ENCODE measurements at regions not wholly inside any gene's neighbourhood (a gene's known extent, or its start where the extent isn't known, plus 50 kb on each side); places are given as distances from the start of the nearest gene placed in this dataset.

DNA sequence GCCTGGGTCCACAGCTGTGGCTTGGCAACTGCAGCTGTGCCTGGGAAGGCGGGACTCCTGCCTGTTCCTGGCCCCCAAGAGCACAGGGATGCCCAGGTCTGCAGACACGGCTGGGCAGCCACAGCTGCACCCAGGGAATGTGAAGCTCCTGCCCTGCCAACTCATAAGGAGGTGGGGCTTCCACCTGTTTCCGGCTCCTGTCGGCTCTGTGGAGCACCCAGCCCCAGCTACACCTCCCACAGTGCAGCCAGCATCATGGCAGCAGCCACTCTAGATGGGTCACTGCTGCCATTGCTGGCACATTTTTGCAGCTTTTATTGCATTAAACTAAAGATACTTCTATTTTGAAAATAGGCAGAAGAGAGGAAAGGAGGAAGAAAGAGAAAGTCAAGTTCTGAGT lies 207.9 kb downstream of the SAMD5 start:
- no peak for DNase-seq (ENCODE audit: low spot score)

DNA sequence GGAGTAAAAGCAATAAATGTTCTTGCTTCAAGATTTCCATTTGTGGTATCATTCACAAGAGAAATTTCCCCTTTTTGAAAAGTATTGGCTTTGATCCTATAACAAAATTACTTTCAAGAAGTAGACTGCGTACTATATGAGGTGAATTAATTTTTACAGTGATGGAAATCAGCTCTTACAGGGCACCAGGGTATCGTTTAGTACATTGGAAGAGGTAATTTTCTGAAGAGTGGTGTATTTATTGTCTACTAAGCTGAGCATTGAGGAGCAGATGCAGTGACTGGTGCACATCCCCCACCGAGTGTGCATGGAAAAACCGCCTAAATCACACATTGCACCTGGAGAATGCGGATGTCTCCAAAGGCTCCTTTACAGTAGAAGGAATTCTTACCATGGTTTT lies 209.5 kb downstream of the SAMD5 start:
- DNase-seq (ENCODE audit: low spot score), result no peak

DNA sequence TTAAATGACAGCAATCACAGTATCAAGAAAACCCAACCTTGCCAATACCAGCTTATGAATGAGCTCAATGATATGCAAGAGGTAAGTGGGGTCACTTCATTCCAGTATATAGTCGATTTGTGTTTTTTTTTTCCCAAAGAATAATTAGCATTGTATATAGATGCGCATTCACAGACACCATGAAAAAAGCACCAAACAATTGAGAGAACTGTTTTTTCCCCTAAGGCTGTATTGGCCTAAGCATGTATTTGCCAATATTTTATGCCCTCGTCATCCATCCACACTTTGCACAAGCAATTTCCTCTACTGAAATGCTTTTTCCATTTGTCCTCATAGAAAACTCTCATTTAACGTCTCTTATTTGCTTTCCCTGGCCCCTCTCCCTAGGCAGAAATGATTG lies 213.7 kb downstream of the SAMD5 start:
- DNase-seq (ENCODE audit: low spot score), result no peak

DNA sequence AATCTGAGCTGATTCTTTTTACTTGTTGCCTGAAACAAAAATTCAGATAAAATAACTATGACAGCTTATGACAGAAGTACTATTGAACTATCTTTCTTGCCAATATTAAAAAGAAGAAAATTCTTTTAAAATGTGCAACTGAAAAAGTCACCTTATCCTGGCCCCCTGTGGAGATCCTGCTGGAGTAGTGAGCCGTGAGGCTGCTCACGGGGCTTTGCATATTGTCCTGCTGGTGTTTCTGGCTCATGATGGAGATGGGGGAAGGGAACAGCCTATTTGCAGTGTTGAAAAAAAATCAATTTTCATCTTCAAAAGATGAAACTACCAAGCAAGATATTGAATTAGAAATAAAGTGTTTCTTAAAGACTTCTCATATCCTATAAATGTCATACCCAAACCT lies 216.0 kb downstream of the SAMD5 start:
- no peak for DNase-seq (ENCODE audit: low spot score)

DNA sequence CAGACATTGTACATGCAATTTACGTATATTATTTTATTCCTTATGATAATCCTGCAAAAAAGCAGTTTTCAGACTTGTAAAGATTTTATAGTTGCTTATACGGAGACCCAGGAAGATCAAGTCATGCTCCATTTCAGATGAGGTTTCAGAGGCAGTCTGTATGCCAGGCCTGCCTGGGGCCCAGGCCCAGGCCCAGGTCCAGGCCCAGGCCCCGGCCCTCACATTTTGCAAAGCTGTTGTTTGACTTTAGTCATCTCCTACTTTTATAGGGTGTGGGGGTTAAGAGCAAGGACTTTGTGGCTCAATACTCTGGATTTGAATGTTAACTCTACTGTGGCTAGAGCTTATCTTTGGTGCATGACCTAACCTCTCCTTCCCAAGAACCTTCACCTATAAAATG lies 217.9 kb downstream of the SAMD5 start:
- DNase-seq (ENCODE audit: low spot score), result no peak

DNA sequence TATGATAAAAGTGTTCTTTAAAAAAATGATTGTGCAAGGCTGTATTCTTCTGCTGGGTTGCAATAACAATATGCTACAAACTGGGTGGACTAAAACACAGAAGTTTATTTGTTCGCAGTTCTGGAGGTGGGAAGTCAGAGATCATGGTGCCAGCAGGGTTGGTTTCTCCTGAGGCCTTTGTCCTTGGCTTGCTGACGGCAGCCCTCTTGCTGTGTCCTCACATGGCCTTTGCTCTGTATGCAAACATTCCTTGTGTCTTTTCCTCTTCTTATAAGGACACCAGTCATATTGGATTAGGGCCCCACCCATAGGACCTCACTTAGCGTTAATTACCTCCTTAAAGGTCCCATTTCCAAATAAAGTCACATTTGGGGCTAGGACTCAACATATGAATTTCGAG lies 220.4 kb downstream of the SAMD5 start:
- DNase-seq (ENCODE audit: low spot score), result no peak

DNA sequence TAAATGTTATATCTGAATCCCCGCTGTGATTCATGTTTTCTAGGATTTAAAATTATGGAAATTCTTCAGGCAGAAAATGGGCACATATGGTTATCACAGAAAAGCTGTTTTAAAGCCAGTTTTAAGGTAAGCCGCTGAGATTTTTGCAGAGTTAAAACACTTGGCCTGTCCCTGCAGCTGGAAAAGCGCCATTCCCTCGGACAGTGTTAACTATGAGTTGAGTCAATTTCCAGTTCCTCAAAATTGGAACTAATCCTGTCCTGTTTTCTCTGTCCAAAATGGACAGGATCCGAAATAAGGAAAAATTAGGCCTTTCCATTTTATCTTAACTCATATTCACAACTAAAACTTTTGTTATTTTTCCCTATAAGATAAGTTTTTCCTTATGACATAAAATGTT lies 225.2 kb downstream of the SAMD5 start:
- DNase-seq (ENCODE audit: low spot score), result no peak

DNA sequence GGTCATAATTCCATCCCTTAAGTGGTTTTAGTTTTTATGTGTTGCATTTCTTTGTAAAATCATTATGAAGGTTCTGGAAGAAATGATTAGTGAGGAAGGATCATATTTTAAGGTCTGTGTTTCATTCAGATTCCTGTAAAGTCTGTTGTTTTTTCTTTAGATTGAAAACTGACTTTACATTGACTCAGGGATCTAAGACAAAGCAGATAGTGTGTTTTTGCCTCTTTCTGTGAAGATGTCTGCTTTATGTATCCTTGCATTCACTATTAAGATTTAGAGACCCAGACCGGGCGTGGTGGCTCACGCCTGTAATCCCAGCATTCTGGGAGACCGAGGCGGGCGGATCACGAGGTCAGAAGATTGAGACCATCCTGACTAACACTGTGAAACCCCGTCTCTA lies 225.7 kb downstream of the SAMD5 start:
- no peak for DNase-seq (ENCODE audit: low spot score)

DNA sequence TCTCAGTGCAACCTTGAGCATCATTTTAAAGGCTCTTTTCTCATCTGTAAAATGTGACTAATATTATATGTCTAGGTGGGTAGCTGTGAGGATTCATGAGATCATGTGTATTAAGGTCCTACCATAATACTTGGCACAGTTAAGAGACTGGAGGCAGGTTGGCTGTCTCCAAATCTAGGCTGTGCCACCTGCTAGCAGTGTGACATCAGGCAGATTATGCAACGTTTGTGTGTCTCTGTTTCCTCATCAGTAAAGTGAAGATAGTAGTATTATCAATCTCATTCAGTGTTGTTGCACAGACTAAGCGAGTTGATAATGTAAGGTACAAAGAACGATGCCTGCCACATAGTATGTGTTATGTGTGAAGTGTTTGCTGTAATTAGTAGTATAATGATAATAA lies 227.4 kb downstream of the SAMD5 start:
- DNase-seq (ENCODE audit: low spot score), result no peak

DNA sequence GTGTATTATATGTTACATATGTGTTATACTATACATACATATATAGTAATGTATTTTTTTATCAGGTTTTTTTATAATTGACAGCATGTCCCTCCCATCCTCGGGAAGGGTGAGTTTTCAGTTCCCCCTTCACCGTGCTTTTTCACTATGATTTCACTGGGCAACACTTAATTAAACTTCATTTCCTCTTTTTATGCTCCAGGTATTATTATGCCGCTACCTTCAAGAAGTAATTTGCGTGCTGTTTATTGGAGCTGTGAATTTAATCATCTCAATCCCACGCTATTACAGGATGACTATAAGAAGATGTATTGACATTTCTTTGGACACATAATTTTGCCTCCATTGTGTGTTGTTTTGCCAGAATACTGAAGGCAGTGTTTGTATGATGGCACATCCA lies 228.6 kb downstream of the SAMD5 start:
- DNase-seq (ENCODE audit: low spot score), result no peak

DNA sequence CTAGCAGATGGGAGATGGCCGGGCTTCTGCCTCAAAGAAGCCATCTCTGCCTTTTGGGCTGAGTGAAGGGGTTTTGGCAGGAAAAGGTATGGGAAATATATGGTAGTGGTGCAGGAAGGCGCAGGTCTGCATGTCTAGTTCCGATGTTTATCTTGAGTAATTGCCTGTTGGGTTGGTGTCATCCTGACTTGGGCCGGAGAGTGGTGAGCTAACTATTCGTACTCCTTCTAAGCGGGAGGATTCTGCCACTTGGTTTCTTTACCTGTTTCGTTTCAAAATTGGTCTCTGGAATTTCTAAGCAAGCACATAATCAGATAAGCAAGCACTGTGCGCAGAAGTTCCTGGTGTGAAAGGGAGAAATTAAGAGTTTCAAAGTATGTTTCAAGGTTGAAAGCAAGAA lies 229.6 kb downstream of the SAMD5 start:
- no peak for DNase-seq (ENCODE audit: low spot score)

DNA sequence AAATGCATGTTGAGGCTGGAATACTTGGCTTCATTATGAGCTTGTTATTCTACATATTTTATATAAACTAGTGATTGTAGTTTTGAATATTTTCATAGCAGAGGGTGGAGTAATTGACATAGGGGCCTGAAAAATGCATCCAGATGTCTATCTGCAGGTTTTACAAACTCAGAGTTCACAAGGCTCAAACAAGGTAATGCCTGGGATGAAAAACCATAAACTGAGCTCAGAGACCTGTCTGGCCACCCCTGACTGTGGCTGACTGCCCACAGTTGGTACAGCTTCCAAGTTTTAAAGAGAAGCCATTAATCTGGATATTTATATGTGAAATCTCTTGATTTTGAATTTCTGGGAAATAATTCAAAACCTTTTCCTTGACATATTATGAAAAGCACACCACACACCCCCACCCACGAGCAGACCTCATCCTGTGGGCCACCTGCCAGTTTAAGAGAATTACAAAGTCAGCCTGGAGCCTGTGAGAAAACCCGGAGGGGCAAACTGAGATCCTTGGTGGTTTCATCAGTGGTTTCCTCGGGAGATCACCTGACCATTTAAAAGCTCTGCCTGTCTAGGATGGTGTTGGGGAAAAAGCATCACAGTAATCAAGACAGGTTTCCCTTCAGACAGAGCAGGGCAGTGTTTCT lies 230.1 kb downstream of the SAMD5 start:
- no peak for DNase-seq (ENCODE audit: low spot score)

DNA sequence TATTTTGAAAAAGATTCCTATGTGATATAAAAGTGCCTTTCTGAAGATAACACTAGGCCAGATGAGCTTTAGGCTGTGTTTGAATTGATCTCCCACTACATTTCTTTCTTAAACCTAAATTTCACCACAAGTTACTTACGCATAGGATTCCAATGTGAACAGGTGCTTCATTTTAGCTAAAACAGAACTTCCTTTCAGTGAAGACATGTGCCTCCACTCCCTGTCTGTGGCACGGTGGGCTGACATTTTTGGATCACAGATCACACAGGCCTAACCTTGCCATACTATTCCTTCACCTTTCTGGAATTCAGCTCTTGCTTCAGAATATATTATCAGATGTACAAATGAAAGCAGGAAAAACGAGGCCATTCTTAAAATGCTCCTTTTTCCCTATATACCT lies 231.8 kb downstream of the SAMD5 start:
- no peak for DNase-seq (ENCODE audit: low spot score)

DNA sequence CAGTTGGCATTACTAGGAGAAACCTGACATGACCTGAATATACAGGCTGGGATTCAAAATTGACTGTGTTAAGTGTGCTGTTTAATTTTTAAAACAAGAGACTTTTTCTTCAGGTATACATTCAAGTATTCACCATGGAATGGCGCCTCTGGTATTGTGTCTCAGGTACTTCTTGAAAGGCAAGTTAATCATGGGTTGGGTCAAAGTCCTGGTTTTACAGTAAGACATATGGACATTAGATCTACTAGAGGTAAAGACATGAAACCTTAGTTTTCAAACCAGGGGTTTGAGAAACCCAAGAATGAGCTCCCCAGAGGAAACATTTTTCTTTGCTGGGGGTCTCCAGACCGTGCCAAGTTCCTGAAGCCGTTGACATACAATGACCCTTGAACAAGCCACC lies 232.4 kb downstream of the SAMD5 start:
- no peak for DNase-seq (ENCODE audit: low spot score)

DNA sequence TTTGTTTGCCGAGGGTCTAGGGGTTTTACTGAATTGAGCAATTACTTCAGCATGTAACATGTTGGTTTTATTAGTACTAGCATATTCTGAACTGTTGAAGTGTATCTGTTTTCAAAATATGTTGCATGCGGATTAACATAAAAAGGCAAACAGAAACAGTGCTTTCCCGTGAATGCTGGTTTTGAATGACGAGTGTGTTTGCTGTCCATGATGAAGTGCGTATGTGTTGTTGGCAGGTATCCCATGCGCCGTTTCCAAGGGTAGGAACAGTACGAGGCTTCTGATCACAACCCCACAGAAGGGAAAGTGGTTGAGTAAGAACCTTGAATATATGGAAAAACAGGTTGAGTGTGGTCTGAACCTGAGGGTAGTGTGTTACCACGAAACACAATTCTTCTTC lies 232.9 kb downstream of the SAMD5 start:
- no peak for DNase-seq (ENCODE audit: low spot score)

DNA sequence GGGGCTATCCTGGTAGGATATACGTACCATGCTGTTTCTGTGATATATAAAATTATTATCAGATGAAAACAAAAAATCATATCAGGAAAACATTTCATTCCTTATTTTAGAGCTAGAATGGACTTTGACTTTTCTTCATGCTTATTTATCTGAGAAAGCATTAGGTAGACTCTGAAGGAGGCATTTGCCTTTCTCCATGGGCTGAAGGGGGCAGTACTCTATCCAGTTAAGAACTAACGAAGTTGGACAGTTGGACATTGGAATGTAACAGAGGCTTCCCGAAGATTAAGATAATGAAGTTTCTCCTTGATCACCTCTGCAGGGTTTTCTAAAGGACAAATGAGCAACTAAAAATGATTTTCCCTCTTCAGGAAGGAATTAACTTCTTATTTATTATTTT lies 233.9 kb downstream of the SAMD5 start:
- no peak for DNase-seq (ENCODE audit: low spot score)

DNA sequence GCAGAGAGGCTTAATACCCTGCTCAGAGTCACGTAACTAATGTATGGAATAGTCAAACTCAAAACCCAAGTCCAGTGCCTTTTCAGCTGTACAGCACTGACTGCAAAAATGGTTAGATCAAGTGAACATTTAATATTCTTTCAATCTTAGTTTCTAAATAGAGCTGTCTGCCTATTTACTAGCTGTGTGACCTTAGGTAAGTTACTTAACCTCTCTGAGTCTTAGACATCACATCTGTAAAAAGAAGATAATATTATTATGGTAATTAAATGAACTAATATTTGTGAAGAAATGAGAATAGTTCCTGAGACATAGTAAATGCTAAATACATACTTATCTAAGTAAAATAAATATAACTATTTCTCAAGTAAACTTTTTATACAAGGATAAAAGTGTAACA lies 235.5 kb downstream of the SAMD5 start:
- no peak for DNase-seq (ENCODE audit: low spot score)

DNA sequence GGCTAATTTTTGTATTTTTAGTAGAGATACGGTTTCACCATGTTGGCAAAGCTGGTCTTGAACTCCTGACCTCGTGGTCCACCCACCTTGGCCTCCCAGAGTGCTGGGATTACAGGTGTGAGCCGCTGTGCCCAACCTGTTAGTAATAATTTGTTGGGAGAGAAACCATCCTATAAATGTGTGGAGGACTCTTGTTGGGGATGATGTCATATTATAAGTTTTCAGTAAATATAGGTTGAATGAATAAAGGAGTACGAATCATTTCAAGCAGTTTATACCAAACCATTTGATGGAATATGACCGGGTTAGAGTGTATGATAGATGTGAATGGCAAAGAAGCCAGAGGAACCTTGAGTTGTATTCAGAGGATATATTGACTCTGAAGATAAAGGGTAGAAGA lies 240.8 kb downstream of the SAMD5 start:
- no peak for DNase-seq (ENCODE audit: low spot score)

DNA sequence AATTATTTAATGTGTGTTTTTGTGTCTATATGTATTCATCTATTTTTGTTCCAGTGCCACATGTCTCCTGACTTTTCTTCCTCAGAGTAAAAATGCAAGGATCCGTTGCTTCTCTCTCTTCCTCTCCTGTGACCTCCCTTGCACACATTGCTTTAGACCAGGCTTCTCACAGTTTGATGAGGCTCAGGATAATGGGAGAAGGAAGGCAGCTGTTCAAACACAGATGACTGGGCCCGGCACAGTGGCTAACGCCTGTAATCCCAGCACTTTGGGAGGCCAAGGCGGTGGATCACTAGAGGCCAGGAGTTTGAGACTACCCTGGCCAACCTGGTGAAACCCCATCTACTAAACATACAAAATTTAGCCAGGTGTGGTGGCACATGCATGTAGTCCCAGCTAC lies 241.9 kb downstream of the SAMD5 start:
- DNase-seq (ENCODE audit: low spot score), result no peak

DNA sequence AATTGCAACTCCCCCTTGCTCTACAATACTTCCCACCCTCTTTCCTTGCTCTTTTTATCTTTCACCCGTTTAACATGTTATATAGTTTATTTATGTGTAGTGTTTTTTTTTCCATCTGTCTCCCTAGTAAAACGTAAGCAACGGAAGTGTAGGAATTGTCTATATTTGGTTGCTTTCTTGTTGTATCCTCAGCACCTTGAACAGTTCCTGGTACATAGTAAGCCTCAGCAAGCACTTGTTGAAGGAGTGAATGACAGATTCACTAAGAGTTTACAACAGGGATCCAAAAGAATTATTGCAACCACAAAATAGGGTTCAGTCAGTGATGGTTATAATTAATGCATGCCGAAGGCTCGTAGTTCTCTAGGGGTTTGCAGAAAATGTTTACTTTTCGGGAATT lies 242.7 kb downstream of the SAMD5 start:
- no peak for DNase-seq (ENCODE audit: low spot score)

DNA sequence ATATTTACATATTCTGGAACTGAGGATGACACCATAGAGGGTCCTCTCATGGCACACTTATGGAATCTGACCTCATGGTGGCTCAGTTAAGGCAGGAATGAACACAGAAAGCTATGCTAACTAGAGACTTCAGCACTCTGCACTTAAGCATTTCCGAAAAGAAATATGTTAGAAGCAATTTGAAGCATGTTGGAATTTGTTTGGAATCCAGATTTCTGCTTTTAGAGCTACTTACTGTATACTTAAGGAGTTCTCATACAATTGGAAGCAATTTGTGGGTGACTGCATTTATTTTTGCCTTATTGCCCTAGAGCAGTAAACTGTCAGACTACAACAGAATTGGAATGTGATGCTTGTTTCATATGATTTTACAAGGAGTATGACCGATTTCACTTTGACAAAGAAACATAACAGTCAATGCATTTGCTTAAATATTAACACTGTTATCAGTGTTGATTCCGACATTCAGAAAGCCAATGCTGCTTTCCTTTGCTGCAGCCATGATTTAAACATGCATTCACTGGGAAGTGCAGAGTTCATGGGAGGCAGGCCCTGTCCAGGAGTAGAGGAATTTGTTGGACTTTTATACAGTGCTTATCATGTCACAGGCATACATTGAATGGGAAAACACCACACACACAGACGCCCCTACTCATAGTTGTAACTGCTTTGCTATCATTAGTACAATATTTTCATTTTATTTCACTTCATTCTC lies 244.4 kb downstream of the SAMD5 start:
- DNase-seq (ENCODE audit: low spot score), result no peak

DNA sequence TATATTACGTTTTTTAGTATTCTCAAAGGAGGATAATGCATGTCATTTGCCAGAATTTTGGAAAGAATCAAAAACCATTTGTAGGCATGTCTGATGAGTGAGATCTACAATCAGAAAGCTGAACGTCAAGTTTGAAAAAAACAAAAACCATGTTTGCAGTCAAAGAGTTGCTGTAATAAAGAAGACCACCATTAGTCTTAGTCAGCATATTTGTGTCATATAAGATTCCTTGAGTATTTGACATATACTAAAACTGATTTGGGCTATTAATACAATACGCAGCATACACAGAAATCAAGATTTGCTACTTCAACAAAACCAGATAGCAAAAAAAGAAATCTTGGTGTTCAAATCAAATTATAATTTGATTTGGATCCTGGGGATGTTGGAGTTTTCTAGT lies 247.5 kb downstream of the SAMD5 start:
- no peak for DNase-seq (ENCODE audit: low spot score)

DNA sequence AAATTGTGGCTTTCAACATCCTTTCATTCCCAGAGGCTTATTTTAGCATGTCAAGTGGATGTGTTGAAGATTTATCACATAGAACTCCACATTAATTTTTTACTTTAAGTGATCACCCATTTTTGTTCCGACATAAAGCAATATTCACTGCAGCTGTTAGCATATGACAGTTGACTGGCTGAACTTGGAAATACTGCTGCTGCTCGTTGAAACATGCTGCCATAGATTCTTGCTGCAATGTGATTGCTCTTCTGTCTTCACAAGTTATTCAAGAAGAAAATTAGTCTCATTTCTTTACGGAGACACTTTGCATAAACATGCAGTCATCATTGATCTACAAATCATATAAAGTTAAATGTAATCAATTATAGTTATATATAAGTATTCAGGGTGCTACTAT lies 248.4 kb downstream of the SAMD5 start:
- no peak for DNase-seq (ENCODE audit: low spot score)

DNA sequence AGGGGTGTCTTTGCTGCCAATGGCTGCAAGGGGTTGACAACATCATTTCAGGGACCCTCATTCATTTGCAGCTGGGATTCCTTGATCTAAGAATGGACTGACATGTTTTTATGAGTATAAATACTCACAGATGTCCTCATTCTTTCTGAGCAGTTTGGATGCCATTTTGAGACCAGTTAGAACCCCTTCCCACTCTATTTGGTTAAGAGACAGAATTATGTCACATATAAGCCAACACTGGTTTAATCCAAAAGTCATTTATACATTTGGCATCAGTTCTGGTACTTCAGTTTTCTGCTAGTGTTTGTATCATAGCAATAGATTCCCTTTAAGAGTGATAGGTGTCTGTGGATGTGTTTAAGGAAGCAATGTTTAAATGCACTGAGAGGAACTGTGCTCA lies 248.8 kb downstream of the SAMD5 start:
- DNase-seq (ENCODE audit: low spot score), result no peak
